Kidney (tissue), 13 donors: ENCODE measurements at regions not wholly inside any gene's neighbourhood (a gene's known extent, or its start where the extent isn't known, plus 50 kb on each side); places are given as distances from the start of the nearest gene placed in this dataset.

ENCODE experiments used
- DNase-seq, 5 donors: peaks; one replicate each; pipeline ENCODE4 v3.0.0-alpha.2; 2013 to 2020
- FAIRE-seq: peaks from 2 replicates; lab custom pipeline; 2012; peaks lifted over from hg19 to GRCh38; lab: Jason Lieb, UNC
- H3K27ac ChIP-seq, 2 donors: one replicate each; pipeline ENCODE4 v1.7.0; 2013; ENCODE audit warnings: low read depth in 2 of 2, low read length in 2 of 2, inconsistent platforms in 1 of 2
- H3K27me3 ChIP-seq: one replicate; pipeline ENCODE4 v1.7.1; 2013; ENCODE audit warnings: low read length, inconsistent platforms; ENCODE audit not compliant: control insufficient read depth, insufficient read depth
- H3K36me3 ChIP-seq, 3 donors: one replicate each; pipeline versions ENCODE4 v1.7.0 to v1.7.1; 2013; ENCODE audit warnings: low read length in 3 of 3, control low read depth in 1 of 3, inconsistent platforms in 1 of 3; ENCODE audit not compliant: insufficient read depth in 3 of 3, control insufficient read depth in 2 of 3
- H3K4me1 ChIP-seq, 3 donors: one replicate each; pipeline versions ENCODE4 v1.7.0 to v1.7.1; 2013; ENCODE audit warnings: low read length in 3 of 3, inconsistent platforms in 1 of 3, low read depth in 1 of 3; ENCODE audit not compliant: control insufficient read depth in 2 of 3, insufficient read depth in 2 of 3
- H3K4me3 ChIP-seq, 3 donors: one replicate each; pipeline versions ENCODE4 v1.7.0 to v1.8.1; 2013; ENCODE audit warnings: low read length in 3 of 3, control low read depth in 1 of 3, inconsistent platforms in 1 of 3
- H3K9ac ChIP-seq, 3 donors: one replicate each; pipeline versions ENCODE4 v1.7.0 to v1.7.1; 2013; ENCODE audit warnings: low read length in 3 of 3, control low read depth in 1 of 3, inconsistent platforms in 1 of 3
- H3K9me3 ChIP-seq, 3 donors: one replicate each; pipeline versions ENCODE4 v1.7.0 to v1.7.1; 2013; ENCODE audit warnings: low read length in 3 of 3, control low read depth in 1 of 3, inconsistent platforms in 1 of 3; ENCODE audit not compliant: control insufficient read depth in 2 of 3, insufficient read depth in 1 of 3
- CTCF ChIP-seq: IDR thresholded peaks from 3 replicates; pipeline ENCODE4 v1.5.1; 2012; ENCODE audit warnings: mild to moderate bottlenecking, moderate library complexity, borderline replicate concordance; ENCODE audit not compliant: insufficient read depth; ENCODE audit errors: extremely low read depth
- intact Hi-C: fragments of 100-400 bp; cut with DNase I; formaldehyde crosslinking; loops from one replicate; pipeline ENCODE4 v1.11.1; 2022
- donor health status: control.
- donor health status: control.
- donor health status: control.
- donor health status: control.
- donor health status: control.
- donor health status: DM: yes; HTN: yes; CAD: no.
- donor health status: Normal renal cell carcinoma (clear cell type).

GRCh38 chr1:68355614-68356013 is 94.1 kb downstream of the RPE65 start:
- Histone ChIP-seq H3K4me3 (no peak overlapping the region), H3K9ac (no peak overlapping the region), H3K9me3 (no peaks in the 10 kb centered on the region), H3K27ac (no peak overlapping the region), H3K4me1 (peaks cover 0 to 4% (median 2%) of the 10 kb centered on the region in 3 donors), H3K36me3 (no peaks in the 10 kb centered on the region), H3K27me3 (no peaks in the 10 kb centered on the region)
- no peak for FAIRE-seq
- no peak for DNase-seq
- TF ChIP-seq CTCF: no peak
- intact Hi-C loops: no loop called here

GRCh38 chr1:68352202-68352601 is 97.6 kb downstream of the RPE65 start:
- intact Hi-C loops: no loop called here
- Histone ChIP-seq H3K27ac (no peak overlapping the region), H3K4me3 (no peak overlapping the region), H3K4me1 (no peaks in the 10 kb centered on the region), H3K27me3 (no peaks in the 10 kb centered on the region), H3K9ac (no peak overlapping the region), H3K9me3 (no peaks in the 10 kb centered on the region), H3K36me3 (no peaks in the 10 kb centered on the region)
- FAIRE-seq (no peak), DNase-seq (no peak)
- TF ChIP-seq CTCF: no peak

- intact Hi-C loops: loop anchor here (5.0 kb wide), 1 partner anchor 230 kb away; no protein-coding TSS in a partner anchor
- Histone ChIP-seq H3K36me3 (no peaks in the 10 kb centered on the region), H3K9ac (no peak overlapping the region), H3K27me3 (no peaks in the 10 kb centered on the region), H3K27ac (no peak overlapping the region), H3K9me3 (no peaks in the 10 kb centered on the region), H3K4me3 (no peak overlapping the region), H3K4me1 (peaks cover 0 to 3% (median 0%) of the 10 kb centered on the region in 3 donors)
- TF ChIP-seq CTCF: no peak
- no peak for FAIRE-seq
- no peak for DNase-seq
Observed at GRCh38 chr1:68347415-68347814, 102.3 kb downstream of the RPE65 start.
